ENCODE measurements at regions not wholly inside any gene's neighbourhood (a gene's known extent, or its start where the extent isn't known, plus 50 kb on each side); places are given as distances from the start of the nearest gene placed in this dataset.

DNA sequence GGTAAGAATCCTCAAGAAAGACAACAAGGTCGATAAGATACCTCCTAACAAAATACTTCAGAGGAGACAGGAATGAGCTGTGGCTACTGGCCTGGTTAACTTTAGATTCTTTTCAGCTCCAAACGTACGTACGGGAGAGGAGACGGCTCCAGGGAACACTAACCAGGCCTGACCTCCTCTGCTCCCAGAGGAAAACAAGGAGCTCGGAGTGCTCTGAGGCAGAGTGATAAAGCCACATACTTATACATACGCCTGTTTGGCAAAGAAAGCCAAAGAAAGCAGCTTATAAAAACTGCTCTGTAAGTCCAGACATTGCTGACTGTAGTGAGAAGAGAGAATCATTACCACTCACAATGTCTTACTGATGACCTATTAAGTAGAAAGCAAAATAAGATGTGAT lies 263.9 kb downstream of the MZT1 start:
- H3K36me3 ChIP-seq = no peaks in the 10 kb centered on the region
- DNase-seq = no peak
- WGBS, 2 donors = 68 to 74% methylated on average over 7 of the region's 7 CpGs
- H3K9me3 ChIP-seq = no peaks in the 10 kb centered on the region
- intact Hi-C loops (cut with DNase I) = no loop called here
- H3K4me3 ChIP-seq = no peak overlapping the region
- TF ChIP-seq, protein P1, sequence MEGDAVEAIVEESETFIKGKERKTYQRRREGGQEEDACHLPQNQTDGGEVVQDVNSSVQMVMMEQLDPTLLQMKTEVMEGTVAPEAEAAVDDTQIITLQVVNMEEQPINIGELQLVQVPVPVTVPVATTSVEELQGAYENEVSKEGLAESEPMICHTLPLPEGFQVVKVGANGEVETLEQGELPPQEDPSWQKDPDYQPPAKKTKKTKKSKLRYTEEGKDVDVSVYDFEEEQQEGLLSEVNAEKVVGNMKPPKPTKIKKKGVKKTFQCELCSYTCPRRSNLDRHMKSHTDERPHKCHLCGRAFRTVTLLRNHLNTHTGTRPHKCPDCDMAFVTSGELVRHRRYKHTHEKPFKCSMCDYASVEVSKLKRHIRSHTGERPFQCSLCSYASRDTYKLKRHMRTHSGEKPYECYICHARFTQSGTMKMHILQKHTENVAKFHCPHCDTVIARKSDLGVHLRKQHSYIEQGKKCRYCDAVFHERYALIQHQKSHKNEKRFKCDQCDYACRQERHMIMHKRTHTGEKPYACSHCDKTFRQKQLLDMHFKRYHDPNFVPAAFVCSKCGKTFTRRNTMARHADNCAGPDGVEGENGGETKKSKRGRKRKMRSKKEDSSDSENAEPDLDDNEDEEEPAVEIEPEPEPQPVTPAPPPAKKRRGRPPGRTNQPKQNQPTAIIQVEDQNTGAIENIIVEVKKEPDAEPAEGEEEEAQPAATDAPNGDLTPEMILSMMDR (IDR thresholded peaks at IDR 0.05) = no peak
- TF ChIP-seq POLR2A (IDR thresholded peaks at IDR 0.05) = no peak
- no peak overlapping the region for H3K27ac ChIP-seq
- H3K27me3 ChIP-seq = no peaks in the 10 kb centered on the region
- H3K4me1 ChIP-seq = peaks cover 0 to 3% (median 0%) of the 10 kb centered on the region in 3 donors

DNA sequence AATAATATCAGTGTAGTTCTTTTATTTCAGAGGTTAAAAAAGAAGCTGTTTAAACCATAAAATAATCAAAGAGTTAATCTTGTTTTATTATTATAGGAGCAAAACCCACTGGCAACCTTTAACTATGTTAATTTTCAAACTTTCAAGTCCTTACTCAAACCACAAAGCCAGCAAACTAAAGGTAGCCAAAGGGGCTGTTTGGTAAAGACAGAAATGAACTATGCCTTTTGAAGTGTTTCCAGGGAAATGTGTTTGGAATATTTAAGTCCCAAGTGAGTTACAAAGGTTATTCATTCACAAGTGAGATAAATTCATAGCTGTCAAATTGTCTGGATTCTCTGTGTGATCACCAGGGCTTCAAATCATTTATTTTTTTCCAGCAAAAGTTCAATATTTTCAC lies 264.7 kb downstream of the MZT1 start:
- TF ChIP-seq, protein P1 (IDR thresholded peaks at IDR 0.05) = no peak
- TF ChIP-seq POLR2A (IDR thresholded peaks at IDR 0.05) = no peak
- peaks cover 0 to 6% (median 0%) of the 10 kb centered on the region in 3 donors for H3K4me1 ChIP-seq
- intact Hi-C loops (cut with DNase I) = no loop called here
- H3K27ac ChIP-seq = no peak overlapping the region
- H3K27me3 ChIP-seq = no peaks in the 10 kb centered on the region
- DNase-seq = no peak
- H3K36me3 ChIP-seq = no peaks in the 10 kb centered on the region
- no peak overlapping the region for H3K4me3 ChIP-seq
- H3K9me3 ChIP-seq = no peaks in the 10 kb centered on the region

DNA sequence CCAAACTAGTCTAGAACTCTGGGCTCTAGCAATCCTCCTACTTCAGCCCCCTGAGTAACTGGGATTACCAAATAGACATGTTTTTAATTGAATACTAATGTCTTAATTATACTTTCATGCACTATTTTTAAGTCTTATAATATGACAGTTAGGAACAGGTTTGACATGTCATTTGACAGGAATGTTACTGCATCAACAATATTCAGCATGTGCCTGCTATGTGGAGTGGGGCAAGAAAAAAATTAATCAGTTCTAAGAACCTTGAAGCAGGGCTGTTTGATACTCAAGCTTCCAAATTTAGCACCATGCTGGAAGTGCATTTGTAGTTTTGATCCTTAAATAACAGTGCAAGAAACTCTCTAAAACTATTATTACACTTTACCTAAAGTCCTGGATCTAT lies 265.3 kb downstream of the MZT1 start:
- no peak for TF ChIP-seq POLR2A (IDR thresholded peaks at IDR 0.05)
- TF ChIP-seq, protein P1 (IDR thresholded peaks at IDR 0.05) = no peak
- Histone ChIP-seq H3K9me3 (no peaks in the 10 kb centered on the region), H3K27ac (no peak overlapping the region), H3K4me3 (no peak overlapping the region), H3K36me3 (no peaks in the 10 kb centered on the region), H3K4me1 (peaks cover 0 to 6% (median 0%) of the 10 kb centered on the region in 3 donors), H3K27me3 (no peaks in the 10 kb centered on the region)
- no peak for DNase-seq
- intact Hi-C loops (cut with DNase I) = no loop called here

DNA sequence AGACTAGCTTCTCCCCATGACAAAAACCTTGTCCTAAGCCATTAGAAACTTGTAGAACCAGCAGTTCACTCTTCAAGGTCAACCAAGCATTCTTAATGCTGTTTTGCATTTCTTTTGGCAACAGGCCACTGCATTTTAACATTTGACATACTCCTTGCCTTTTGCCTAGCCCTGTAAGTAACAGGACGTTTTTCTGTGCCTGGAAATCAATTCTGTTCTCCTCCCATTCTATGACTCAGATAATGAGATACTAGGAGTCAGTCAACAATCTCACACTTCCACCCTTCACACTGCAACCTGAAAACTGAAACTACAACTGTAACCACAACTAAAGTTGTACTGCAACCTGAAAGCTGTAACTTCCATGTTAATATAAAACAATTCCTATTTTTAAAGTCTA lies 268.7 kb downstream of the MZT1 start:
- Histone ChIP-seq H3K36me3 (no peaks in the 10 kb centered on the region), H3K9me3 (no peaks in the 10 kb centered on the region)

DNA sequence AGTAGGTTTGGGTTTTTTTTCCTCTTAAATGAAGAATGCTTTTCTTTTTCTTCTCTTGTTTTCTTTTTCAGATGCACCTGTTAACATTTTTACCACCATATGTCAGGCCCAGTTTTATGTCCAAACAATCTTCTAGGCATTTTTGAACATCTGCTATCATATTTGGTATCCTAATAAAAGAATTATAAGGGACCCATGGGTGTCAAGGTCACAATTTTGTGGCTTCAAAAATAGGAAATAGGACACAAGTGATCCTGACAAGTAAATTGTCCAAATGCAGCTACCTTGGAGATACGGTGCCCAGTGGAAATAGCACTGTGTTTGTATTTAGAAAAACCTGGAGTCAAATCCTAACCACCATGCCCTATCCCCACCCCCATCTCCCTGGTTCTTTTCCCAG lies 270.3 kb downstream of the MZT1 start:
- Histone ChIP-seq H3K27ac (no peak overlapping the region), H3K27me3 (no peaks in the 10 kb centered on the region), H3K36me3 (no peaks in the 10 kb centered on the region), H3K4me1 (peaks cover 0 to 6% (median 0%) of the 10 kb centered on the region in 3 donors), H3K9me3 (no peaks in the 10 kb centered on the region), H3K4me3 (no peak overlapping the region)
- 84 to 100% methylated on average over 1 of the region's 1 CpG for WGBS, 2 donors
- TF ChIP-seq, protein P1 (IDR thresholded peaks at IDR 0.05) = no peak
- TF ChIP-seq POLR2A (IDR thresholded peaks at IDR 0.05) = no peak
- intact Hi-C loops (cut with DNase I) = no loop called here
- DNase-seq = no peak

More for the DNA sequence above, 268.7 kb downstream of the MZT1 start:
- Histone ChIP-seq H3K4me1 (peaks cover 0 to 6% (median 0%) of the 10 kb centered on the region in 3 donors), H3K27ac (no peak overlapping the region), H3K4me3 (no peak overlapping the region), H3K27me3 (no peaks in the 10 kb centered on the region)
- DNase-seq = no peak
- 18 to 20% methylated on average over 1 of the region's 1 CpG for WGBS, 2 donors
- TF ChIP-seq, protein P1 (IDR thresholded peaks at IDR 0.05) = no peak
- no peak for TF ChIP-seq POLR2A (IDR thresholded peaks at IDR 0.05)
- intact Hi-C loops (cut with DNase I) = no loop called here

Data from esophagus squamous epithelium (tissue), 5 donors.